GM19463 (cell line): ENCODE measurements at regions not wholly inside any gene's neighbourhood (a gene's known extent, or its start where the extent isn't known, plus 50 kb on each side); places are given as distances from the start of the nearest gene placed in this dataset.

Source experiments
- ATAC-seq: cut with Tn5 transposase; IDR thresholded peaks from one replicate; pipeline ENCODE4 v1.9.1; 2021; ENCODE audit warnings: mild to moderate bottlenecking, moderate library complexity; ENCODE audit not compliant: unreplicated experiment

GRCh38 chr2:20111311-20112131 lies 60.1 kb upstream of the LAPTM4A start:
- no peak for ATAC-seq

GRCh38 chr2:20110876-20111275 lies 59.4 kb upstream of the LAPTM4A start:
- ATAC-seq: no peak

- no peak for ATAC-seq
Measured at GRCh38 chr2:20110383-20110782, 59.0 kb upstream of the LAPTM4A start.

- ATAC-seq: no peak
Measured at GRCh38 chr2:20108655-20109396, 57.4 kb upstream of the LAPTM4A start.

- no peak for ATAC-seq
Measured at GRCh38 chr2:20107776-20108175, 56.3 kb upstream of the LAPTM4A start.

GRCh38 chr2:20107352-20107751 lies 55.9 kb upstream of the LAPTM4A start:
- no peak for ATAC-seq

GRCh38 chr2:20106746-20107145 lies 55.3 kb upstream of the LAPTM4A start:
- no peak for ATAC-seq

- ATAC-seq: no peak
Measured at GRCh38 chr2:20104900-20105545, 53.6 kb upstream of the LAPTM4A start.

GRCh38 chr2:20103530-20103929 lies 52.1 kb upstream of the LAPTM4A start:
- ATAC-seq: no peak
